ENCODE measurements at regions not wholly inside any gene's neighbourhood (a gene's known extent, or its start where the extent isn't known, plus 50 kb on each side); places are given as distances from the start of the nearest gene placed in this dataset.
A peak's percentile ranks its signal among the peaks of the same experiment; 100 is the strongest.

- Histone ChIP-seq H3K27ac (no peak overlapping the region), H3K9me3 (no peaks in the 10 kb centered on the region), H3K4me1 (no peaks in the 10 kb centered on the region), H3K4me3 (no peak overlapping the region), H3K36me3 (no peaks in the 10 kb centered on the region), H3K27me3 (no peaks in the 10 kb centered on the region)
- no peak for TF ChIP-seq CTCF (IDR thresholded peaks at IDR 0.05)
- DNase-seq (ENCODE audit: low spot score), result no peak
Observed at GRCh38 chr1:4084048-4084431, 184.0 kb upstream of the C1orf174 start.

- Histone ChIP-seq H3K36me3 (no peaks in the 10 kb centered on the region), H3K4me3 (no peak overlapping the region)
- no peak for TF ChIP-seq CTCF (IDR thresholded peaks at IDR 0.05)
Observed at GRCh38 chr1:4084446-4084845, 184.4 kb upstream of the C1orf174 start.

GRCh38 chr1:4084896-4085295 lies 184.8 kb upstream of the C1orf174 start:
- Histone ChIP-seq H3K27ac (no peak overlapping the region), H3K4me3 (no peak overlapping the region), H3K27me3 (no peaks in the 10 kb centered on the region), H3K4me1 (no peaks in the 10 kb centered on the region), H3K9me3 (no peaks in the 10 kb centered on the region), H3K36me3 (no peaks in the 10 kb centered on the region)
- DNase-seq (ENCODE audit: low spot score), result peak; percentile 28
- no peak for TF ChIP-seq CTCF (IDR thresholded peaks at IDR 0.05)

More at GRCh38 chr1:4084446-4084845, 184.4 kb upstream of the C1orf174 start:
- Histone ChIP-seq H3K4me1 (no peaks in the 10 kb centered on the region), H3K27ac (no peak overlapping the region), H3K9me3 (no peaks in the 10 kb centered on the region), H3K27me3 (no peaks in the 10 kb centered on the region)
- DNase-seq (ENCODE audit: low spot score), result no peak

- H3K9me3 ChIP-seq, result no peaks in the 10 kb centered on the region
- H3K4me1 ChIP-seq, result no peaks in the 10 kb centered on the region
- no peak for DNase-seq (ENCODE audit: low spot score)
- no peaks in the 10 kb centered on the region for H3K36me3 ChIP-seq
- no peaks in the 10 kb centered on the region for H3K27me3 ChIP-seq
- no peak overlapping the region for H3K27ac ChIP-seq
- no peak for TF ChIP-seq CTCF (IDR thresholded peaks at IDR 0.05)
- H3K4me3 ChIP-seq, result no peak overlapping the region
Observed at GRCh38 chr1:4085546-4085945, 185.5 kb upstream of the C1orf174 start.

GRCh38 chr1:4086085-4086850 lies 186.2 kb upstream of the C1orf174 start:
- TF ChIP-seq CTCF (IDR thresholded peaks at IDR 0.05), result no peak
- H3K4me3 ChIP-seq, result no peak overlapping the region
- peak; percentile 16 for DNase-seq (ENCODE audit: low spot score)
- no peak overlapping the region for H3K27ac ChIP-seq
- no peaks in the 10 kb centered on the region for H3K27me3 ChIP-seq
- H3K4me1 ChIP-seq, result no peaks in the 10 kb centered on the region
- no peaks in the 10 kb centered on the region for H3K36me3 ChIP-seq
- peaks cover 0 to 4% of the 10 kb centered on the region in 2 donors for H3K9me3 ChIP-seq

GRCh38 chr1:4086921-4087320 lies 186.8 kb upstream of the C1orf174 start:
- H3K9me3 ChIP-seq, result peaks cover 0 to 10% of the 10 kb centered on the region in 2 donors
- no peaks in the 10 kb centered on the region for H3K4me1 ChIP-seq
- DNase-seq (ENCODE audit: low spot score), result peak; percentile 18
- no peak for TF ChIP-seq CTCF (IDR thresholded peaks at IDR 0.05)
- H3K36me3 ChIP-seq, result no peaks in the 10 kb centered on the region
- no peak overlapping the region for H3K4me3 ChIP-seq
- no peak overlapping the region for H3K27ac ChIP-seq
- H3K27me3 ChIP-seq, result no peaks in the 10 kb centered on the region
